ENCODE measurements at regions not wholly inside any gene's neighbourhood (a gene's known extent, or its start where the extent isn't known, plus 50 kb on each side); places are given as distances from the start of the nearest gene placed in this dataset.
"Not testable (repeated sequence)": the region's sequence is repeated elsewhere in the genome, so short reads cannot be mapped to it uniquely, and the experiment has no call there.

GRCh38 chr1:222053790-222054294 is 312.0 kb upstream of the DUSP10 start:
- no peaks in the 10 kb centered on the region for H3K27me3 ChIP-seq (replicated peaks; ENCODE audit: control insufficient read depth, insufficient read depth, low read length)
- TF ChIP-seq, protein P1, sequence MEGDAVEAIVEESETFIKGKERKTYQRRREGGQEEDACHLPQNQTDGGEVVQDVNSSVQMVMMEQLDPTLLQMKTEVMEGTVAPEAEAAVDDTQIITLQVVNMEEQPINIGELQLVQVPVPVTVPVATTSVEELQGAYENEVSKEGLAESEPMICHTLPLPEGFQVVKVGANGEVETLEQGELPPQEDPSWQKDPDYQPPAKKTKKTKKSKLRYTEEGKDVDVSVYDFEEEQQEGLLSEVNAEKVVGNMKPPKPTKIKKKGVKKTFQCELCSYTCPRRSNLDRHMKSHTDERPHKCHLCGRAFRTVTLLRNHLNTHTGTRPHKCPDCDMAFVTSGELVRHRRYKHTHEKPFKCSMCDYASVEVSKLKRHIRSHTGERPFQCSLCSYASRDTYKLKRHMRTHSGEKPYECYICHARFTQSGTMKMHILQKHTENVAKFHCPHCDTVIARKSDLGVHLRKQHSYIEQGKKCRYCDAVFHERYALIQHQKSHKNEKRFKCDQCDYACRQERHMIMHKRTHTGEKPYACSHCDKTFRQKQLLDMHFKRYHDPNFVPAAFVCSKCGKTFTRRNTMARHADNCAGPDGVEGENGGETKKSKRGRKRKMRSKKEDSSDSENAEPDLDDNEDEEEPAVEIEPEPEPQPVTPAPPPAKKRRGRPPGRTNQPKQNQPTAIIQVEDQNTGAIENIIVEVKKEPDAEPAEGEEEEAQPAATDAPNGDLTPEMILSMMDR (IDR thresholded peaks at IDR 0.05; ENCODE audit: insufficient read depth, low read length, poor library complexity, severe bottlenecking) = no peak

DNA sequence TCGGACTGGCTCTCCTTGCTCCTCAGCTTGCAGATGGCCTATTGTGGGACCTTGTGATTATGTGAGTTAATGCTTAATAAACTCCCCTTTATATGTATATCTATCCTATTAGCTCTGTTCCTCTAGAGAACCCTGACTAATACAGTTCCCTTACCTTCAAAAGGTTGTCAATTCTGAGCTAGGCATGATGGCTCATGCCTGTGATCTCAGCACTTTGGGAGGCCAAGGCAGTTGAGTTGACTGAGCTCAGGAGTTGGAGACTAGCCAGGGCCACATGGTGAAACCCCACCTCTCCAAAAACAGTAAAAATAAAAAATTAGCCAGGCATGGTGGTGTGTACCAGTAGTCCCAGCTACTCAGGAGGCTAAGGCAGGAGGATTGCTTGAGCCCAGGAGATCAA is 309.4 kb upstream of the DUSP10 start:
- not testable (repeated sequence) for H3K27me3 ChIP-seq (replicated peaks; ENCODE audit: control insufficient read depth, insufficient read depth, low read length); DNase-seq (ENCODE audit: extremely low read depth, insufficient read length); H3K4me3 ChIP-seq (replicated peaks; ENCODE audit: low read depth, low read length)

More at GRCh38 chr1:222053790-222054294, 312.0 kb upstream of the DUSP10 start:
- H3K36me3 ChIP-seq (ENCODE audit: control insufficient read depth, insufficient read depth, low read length) = no peaks in the 10 kb centered on the region
- no peak overlapping the region for H3K4me3 ChIP-seq (replicated peaks; ENCODE audit: low read depth, low read length)
- no peak for DNase-seq (ENCODE audit: extremely low read depth, insufficient read length)

DNA sequence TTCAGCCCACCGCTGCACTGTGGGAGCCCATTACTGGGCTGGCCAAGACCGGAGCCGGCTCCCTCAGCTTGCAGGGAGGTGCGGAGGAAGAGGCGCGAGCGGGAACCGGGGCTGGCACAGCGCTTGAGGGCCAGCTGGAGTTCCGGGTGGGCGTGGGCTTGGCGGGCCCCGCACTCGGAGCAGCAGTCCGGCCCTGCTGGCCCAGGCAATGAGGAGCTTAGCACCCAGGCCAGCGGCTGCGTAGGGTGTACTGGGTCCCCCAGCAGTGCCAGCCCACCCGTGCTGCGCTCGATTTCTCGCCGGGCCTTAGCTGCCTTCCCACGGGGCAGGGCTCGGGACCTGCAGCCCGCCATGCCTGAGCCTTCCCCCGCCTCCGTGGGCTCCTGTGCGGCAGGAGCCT is 307.8 kb upstream of the DUSP10 start:
- H3K36me3 ChIP-seq (ENCODE audit: control insufficient read depth, insufficient read depth, low read length); H3K4me3 ChIP-seq (replicated peaks; ENCODE audit: low read depth, low read length); DNase-seq (ENCODE audit: extremely low read depth, insufficient read length); H3K27me3 ChIP-seq (replicated peaks; ENCODE audit: control insufficient read depth, insufficient read depth, low read length): not testable (repeated sequence)

More for the DNA sequence above, 309.4 kb upstream of the DUSP10 start:
- not testable (repeated sequence) for H3K36me3 ChIP-seq (ENCODE audit: control insufficient read depth, insufficient read depth, low read length)

GRCh38 chr1:222049176-222049575 is 307.3 kb upstream of the DUSP10 start:
- no peaks in the 10 kb centered on the region for H3K27me3 ChIP-seq (replicated peaks; ENCODE audit: control insufficient read depth, insufficient read depth, low read length)
- DNase-seq (ENCODE audit: extremely low read depth, insufficient read length) = no peak
- TF ChIP-seq, protein P1 (IDR thresholded peaks at IDR 0.05; ENCODE audit: insufficient read depth, low read length, poor library complexity, severe bottlenecking) = no peak
- no peak overlapping the region for H3K4me3 ChIP-seq (replicated peaks; ENCODE audit: low read depth, low read length)
- H3K36me3 ChIP-seq (ENCODE audit: control insufficient read depth, insufficient read depth, low read length) = no peaks in the 10 kb centered on the region

GRCh38 chr1:222048094-222048595 is 306.3 kb upstream of the DUSP10 start:
- H3K36me3 ChIP-seq (ENCODE audit: control insufficient read depth, insufficient read depth, low read length) = no peaks in the 10 kb centered on the region
- no peaks in the 10 kb centered on the region for H3K27me3 ChIP-seq (replicated peaks; ENCODE audit: control insufficient read depth, insufficient read depth, low read length)
- TF ChIP-seq, protein P1 (IDR thresholded peaks at IDR 0.05; ENCODE audit: insufficient read depth, low read length, poor library complexity, severe bottlenecking) = no peak
- DNase-seq (ENCODE audit: extremely low read depth, insufficient read length) = no peak
- H3K4me3 ChIP-seq (replicated peaks; ENCODE audit: low read depth, low read length) = no peak overlapping the region

GRCh38 chr1:222047366-222047765 is 305.5 kb upstream of the DUSP10 start:
- no peak for DNase-seq (ENCODE audit: extremely low read depth, insufficient read length)
- no peaks in the 10 kb centered on the region for H3K36me3 ChIP-seq (ENCODE audit: control insufficient read depth, insufficient read depth, low read length)
- H3K27me3 ChIP-seq (replicated peaks; ENCODE audit: control insufficient read depth, insufficient read depth, low read length) = no peaks in the 10 kb centered on the region
- no peak overlapping the region for H3K4me3 ChIP-seq (replicated peaks; ENCODE audit: low read depth, low read length)
- TF ChIP-seq, protein P1 (IDR thresholded peaks at IDR 0.05; ENCODE audit: insufficient read depth, low read length, poor library complexity, severe bottlenecking) = no peak

Measured in GM06990 (cell line).